ENCODE measurements at regions not wholly inside any gene's neighbourhood (a gene's known extent, or its start where the extent isn't known, plus 50 kb on each side); places are given as distances from the start of the nearest gene placed in this dataset.

DNA sequence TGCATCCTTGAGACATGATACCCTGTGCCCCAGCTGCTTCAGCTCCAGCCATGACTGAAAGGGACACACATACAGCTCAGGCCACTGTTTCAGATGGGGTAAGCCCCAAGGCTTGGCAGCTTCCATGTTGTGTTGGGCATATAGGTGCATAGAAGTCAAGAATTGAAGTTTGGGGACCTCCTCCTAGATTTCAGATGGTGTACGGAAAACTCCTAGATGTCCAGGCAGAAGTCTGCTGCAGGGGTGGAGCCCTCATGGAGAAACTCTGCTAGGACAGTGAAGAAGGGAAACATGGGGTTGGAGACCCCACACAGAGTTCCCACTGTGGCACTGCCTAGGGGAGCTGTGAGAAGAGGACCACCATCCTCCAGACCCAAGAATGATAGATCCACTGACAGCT lies 1379.0 kb upstream of the MAP3K7 start:
- TF ChIP-seq EP300 (IDR thresholded peaks at IDR 0.05): no peak
- no peak for TF ChIP-seq RCOR1 (IDR thresholded peaks at IDR 0.05; ENCODE audit: low read depth, low read length)
- TF ChIP-seq POLR2A (IDR thresholded peaks at IDR 0.05; ENCODE audit: low read length): no peak
- no peak for TF ChIP-seq HDAC2 (IDR thresholded peaks at IDR 0.05)
